ENCODE measurements at regions not wholly inside any gene's neighbourhood (a gene's known extent, or its start where the extent isn't known, plus 50 kb on each side); places are given as distances from the start of the nearest gene placed in this dataset.

- intact Hi-C loops (cut with micrococcal nuclease) = no loop called here
These were observed 189.2 kb upstream of the PODXL start for GRCh38 chr7:131745390-131746248.

- intact Hi-C loops (cut with micrococcal nuclease) = no loop called here
These were observed 185.0 kb upstream of the PODXL start for GRCh38 chr7:131741446-131741845.

DNA sequence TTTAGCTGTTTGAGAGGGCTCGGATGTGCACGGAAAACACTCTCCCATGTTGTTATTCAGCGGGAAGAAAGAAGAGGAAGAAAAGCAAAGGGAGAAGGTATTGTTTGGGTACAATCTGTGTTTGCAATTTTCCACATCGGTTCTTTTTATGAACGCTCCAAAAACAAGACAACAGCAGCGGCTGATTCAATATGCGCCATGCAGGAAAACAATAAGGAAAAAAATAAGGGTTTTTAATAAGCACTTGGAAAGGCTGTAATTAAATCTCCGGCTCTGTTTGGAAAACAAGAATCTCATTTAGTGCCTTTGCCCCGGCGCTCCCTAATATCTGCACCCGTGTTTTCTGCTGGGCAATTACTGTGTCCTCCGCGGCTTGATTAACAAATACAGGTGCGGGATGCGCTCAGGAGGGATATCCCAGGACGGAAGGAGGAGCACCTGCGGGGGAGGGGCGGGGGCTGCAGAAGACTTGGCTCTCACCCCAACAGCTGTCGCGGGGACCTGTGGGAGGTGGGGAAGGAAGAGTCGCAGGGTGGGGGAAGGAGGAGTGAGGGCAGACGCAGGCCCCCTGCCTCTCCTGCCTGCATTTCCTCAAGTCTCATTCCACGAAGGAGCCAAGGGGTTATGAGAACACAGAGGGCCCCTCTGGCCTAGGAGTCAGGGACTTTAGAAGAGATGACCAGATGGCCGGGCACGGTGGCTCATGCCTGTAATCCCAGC is 181.5 kb upstream of the PODXL start:
- intact Hi-C loops (cut with micrococcal nuclease) = no loop called here

GRCh38 chr7:131735101-131735500 is 178.7 kb upstream of the PODXL start:
- intact Hi-C loops (cut with micrococcal nuclease) = no loop called here

DNA sequence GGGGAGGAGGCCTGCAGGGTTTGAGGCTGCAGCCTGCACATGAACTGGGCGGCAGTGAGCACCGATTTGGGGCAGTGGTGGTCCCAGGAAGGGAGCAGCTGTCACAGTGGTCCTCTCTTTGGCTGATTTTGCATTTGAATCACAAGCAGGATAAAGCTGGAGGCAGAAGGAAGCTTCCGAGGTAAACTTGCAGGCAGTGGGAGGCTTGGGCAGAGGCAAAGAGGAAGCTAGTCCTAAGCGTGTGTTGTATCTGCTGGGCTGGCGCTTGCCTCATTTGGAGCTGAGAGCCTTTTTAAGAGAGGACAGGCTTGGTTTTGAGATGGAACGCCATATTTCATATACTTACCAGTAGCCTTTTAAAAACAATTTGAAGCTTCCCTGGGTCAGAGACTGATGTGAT is 177.2 kb upstream of the PODXL start:
- intact Hi-C loops (cut with micrococcal nuclease) = no loop called here

- intact Hi-C loops (cut with micrococcal nuclease) = no loop called here
These were observed 170.8 kb upstream of the PODXL start for GRCh38 chr7:131727189-131727588.

GRCh38 chr7:131726686-131727085 is 170.3 kb upstream of the PODXL start:
- intact Hi-C loops (cut with micrococcal nuclease) = no loop called here

DNA sequence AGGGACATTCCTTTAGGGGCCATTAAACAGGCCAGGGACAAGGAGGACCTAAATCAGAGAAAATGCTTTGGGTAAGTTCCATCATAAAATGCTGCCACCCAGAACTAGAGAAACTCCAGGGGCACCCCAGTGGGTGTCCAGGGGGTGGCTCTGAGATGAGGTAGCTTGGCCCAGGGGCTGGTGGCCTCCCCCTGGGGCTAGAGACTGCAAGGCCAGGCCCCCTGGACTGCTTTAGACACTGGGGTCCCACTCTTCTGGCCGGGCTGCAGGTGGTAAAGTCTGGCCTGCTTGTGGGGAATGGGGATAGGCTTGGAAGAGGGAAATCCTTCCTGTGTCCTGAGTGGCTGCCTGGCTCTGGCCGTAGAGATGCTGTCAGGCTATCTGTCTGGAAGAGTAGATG is 169.6 kb upstream of the PODXL start:
- intact Hi-C loops (cut with micrococcal nuclease) = no loop called here

DNA sequence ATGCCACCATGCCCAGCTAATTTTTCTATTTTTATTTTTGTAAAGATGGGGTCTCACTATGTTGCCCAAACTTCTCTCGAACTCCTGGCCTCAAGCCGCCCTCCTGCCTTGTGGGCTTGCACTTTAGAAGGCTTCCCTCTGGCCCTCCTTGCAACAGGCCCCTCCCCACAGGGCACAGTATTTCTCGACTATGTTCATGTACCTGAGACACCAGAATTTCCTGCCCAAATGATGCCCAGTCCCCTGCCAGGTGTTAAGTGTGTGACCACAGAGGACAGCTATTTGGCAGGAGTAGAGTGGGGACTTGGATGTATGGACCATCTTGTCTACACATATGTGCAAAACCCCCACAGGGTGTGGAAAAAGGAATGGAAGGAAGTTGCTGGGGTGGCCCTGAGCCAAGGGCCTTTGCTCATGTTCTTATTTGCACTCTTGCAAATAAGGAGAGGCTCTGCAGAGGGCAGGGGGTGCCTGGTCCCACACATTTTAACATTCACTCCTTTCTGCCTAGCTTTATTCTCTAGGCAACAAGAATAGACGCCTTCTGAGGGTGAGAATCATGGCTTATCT is 168.4 kb upstream of the PODXL start:
- intact Hi-C loops (cut with micrococcal nuclease) = no loop called here

DNA sequence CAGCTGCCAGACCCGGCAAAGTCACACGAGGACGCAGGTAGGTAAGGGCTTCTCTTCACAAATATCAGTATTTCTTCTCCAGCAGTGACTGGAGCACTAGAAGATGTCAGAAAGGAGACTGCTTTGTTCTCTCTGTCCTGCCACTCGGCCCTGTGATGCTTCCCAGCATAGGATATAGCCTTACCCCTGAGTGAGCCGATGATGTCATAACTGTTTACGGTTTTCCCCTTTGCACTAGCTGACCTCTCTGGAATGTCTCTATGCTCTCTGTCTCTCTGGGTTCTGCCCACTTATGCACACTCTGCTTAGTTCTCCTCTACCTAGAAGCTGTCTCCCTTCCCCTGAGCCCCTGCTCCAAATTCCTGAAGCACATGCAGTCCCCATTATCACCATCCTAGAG is 167.5 kb upstream of the PODXL start:
- intact Hi-C loops (cut with micrococcal nuclease) = no loop called here

DNA sequence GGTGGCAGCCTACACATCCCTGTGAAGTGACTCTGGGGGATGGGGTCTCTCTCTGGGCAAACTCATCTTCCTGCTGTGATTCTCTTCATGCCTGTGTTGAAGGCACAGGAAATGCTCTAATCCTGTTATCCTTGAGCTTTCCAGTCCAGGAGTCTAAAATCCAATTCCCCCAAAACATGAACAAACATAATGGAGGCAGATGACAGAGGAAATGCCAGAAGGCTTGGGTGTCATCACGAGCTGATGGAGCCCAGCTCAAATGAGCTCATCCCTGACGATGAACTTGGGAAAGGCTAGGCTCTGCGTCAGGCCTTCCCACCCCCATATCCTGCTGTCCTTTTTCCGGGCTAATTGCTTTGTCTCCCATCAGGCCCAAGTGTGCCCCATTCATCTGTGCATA is 165.9 kb upstream of the PODXL start:
- intact Hi-C loops (cut with micrococcal nuclease) = no loop called here

DNA sequence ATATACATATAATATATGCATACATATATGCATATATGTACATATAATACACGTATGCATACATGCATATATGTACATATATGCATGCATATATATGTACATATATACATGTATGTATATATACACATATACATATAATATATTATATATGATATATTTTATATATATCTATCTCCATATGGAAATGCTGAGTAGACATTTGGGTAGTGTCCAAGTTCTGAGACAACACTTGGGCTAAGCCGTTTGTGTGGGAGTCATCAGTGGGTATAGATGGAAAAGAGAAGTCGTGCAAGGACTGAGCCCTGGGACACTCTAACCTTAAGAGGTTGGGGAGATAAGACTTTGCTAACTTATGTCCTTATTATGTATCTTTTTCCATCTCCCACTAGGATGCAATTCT is 165.2 kb upstream of the PODXL start:
- intact Hi-C loops (cut with micrococcal nuclease) = no loop called here

GRCh38 chr7:131720703-131721102 is 164.3 kb upstream of the PODXL start:
- intact Hi-C loops (cut with micrococcal nuclease) = no loop called here

DNA sequence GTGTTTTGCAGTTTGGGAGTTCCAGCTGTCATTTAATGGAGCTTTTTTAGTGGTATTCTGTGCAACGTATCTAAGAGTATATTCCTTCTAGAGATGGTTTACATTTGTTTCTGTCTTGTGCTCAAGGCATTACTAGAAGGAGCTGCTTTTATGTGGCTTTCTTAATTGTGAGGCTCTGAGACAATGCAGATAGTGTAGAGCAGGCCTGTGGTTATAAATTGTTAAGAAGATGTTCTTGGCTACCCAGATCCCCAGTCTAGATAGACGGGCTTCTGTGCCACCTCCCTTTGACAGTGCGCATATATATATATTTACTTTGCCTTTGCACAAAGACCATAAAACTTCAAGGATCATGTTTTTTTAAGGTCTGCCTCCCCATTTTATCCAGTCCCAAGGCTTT is 160.8 kb upstream of the PODXL start:
- intact Hi-C loops (cut with micrococcal nuclease) = no loop called here

DNA sequence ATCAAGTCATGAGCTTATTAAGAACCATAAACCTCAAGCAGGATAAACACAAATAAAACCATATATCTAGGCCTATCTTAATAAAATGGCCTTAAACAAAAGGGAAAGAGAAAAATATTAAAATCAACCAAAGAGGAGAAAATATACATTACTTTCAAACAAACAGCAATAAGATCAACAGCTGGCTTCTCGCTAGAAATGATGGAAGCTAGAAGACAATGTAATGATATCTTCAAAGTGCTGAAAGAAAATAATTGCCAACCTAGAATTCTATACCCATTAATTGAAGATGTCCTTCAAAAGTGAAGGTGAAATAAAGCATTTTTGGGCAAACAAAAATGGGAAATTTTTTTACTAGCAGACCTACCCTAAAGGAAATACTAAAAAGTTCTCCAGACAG is 142.9 kb upstream of the PODXL start:
- intact Hi-C loops (cut with micrococcal nuclease) = no loop called here

DNA sequence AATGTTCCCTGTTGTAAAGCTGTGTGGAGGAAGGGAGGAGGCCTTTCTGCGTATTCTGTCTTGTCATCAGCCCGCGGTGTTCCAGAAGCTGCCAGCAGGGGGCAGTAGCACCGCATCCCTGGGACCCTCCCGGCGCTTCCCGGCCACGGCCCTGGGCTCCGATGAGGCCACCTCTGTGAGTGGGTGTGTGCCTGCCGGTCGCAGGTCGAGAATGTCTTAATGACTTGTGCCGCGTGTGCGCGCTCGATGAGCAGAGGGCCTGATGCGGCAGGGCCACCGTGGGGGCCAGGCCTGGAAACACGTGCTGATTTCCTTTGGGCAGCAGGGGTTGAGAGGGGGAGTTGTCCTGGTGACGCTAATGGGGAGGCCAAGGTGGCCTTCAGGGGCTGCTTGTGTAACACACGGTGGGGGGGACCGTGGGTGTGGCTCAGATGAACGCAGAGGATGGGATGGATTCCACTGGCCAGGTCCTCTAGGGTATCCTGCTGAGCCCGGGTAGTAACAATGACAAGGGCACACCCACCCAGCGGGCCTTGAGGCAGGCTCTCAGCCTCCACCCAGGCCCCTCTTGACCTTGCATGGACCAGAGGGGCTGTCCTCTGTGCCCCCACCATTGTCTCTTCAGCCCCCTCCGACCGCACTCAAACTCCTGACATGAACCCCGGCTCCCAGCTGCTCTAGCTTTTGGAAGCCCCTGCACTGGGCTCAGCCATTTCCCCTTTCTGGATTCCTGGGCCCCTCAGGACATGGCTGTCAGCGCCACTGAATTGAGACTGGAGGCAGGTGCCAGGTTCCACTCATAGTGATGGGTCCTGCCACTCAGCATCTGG is 135.9 kb upstream of the PODXL start:
- intact Hi-C loops (cut with micrococcal nuclease) = loop anchor here (5.0 kb wide), 1 partner anchor 355 kb away; no protein-coding TSS in a partner anchor

GRCh38 chr7:131691454-131692130 is 135.2 kb upstream of the PODXL start:
- intact Hi-C loops (cut with micrococcal nuclease) = loop anchor here (5.0 kb wide), 1 partner anchor 356 kb away; no protein-coding TSS in a partner anchor

DNA sequence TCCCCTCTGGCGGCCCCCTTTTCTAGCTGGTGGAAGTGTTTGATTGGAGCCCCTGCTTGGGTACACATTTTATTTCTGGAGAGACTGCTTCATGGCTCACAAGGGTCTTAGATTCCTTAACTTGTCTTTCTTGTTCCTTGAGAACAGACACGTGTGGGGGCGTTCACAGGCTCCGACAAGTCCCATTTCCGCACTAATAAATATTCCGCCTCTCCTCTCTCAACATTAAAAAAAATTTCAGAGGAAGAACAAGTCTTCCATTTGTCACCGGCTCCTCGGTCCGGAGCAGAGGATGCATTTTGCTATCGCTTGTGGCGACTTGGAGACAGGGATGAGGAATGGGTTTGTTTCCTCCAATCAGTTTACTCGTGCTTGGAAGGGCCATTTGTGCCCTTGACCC is 134.0 kb upstream of the PODXL start:
- intact Hi-C loops (cut with micrococcal nuclease) = loop anchor here (5.0 kb wide), 1 partner anchor 357 kb away; no protein-coding TSS in a partner anchor

GRCh38 chr7:131689662-131690234 is 133.3 kb upstream of the PODXL start:
- intact Hi-C loops (cut with micrococcal nuclease) = loop anchor here (5.0 kb wide), 1 partner anchor 358 kb away; no protein-coding TSS in a partner anchor

Measured in T-helper 2 cell treated with Interferon-gamma antibody and Interleukin-4, amounts not matched to agents 100 ng/mL and 5 ng/mL, for 36 hours (primary cell).